ENCODE measurements at regions not wholly inside any gene's neighbourhood (a gene's known extent, or its start where the extent isn't known, plus 50 kb on each side); places are given as distances from the start of the nearest gene placed in this dataset.

DNA sequence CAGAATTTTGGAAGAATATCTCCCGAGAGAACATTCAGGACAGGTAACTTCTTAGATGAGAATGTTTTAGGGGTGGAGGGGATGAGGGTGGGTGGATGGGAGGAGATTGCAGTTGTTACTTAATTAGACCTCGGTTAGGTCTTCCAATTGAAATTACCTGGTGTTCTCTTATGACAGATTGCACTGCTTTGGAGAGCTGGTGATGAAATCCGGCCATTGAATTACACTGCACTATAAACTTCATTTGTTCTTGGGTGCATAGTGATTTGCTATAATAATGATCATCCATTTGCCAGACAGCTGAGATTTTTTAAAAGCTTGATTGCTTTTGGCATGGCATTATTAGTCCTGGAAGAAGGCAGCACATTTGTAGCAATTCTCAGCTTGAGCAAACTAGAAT, 427.6 kb downstream of the GBA3 start:
- Histone ChIP-seq H3K4me1 (ENCODE audit: control insufficient read depth in 2 of 2, insufficient read depth in 2 of 2, low read length in 2 of 2) (no peaks in the 10 kb centered on the region), H2AFZ (ENCODE audit: insufficient read depth, low read depth, low read length, poor library complexity, severe bottlenecking) (no peak overlapping the region), H3K27me3 (replicated peaks in 1 of 4; ENCODE audit: control extremely low read depth in 1 of 4, control insufficient read depth in 3 of 4, insufficient read depth in 4 of 4, low read length in 3 of 4) (no peaks in the 10 kb centered on the region), H3K4me3 (ENCODE audit: control extremely low read depth in 1 of 5, extremely low read depth in 1 of 5, insufficient read depth in 1 of 5, low read depth in 2 of 5, low read length in 4 of 5) (no peak overlapping the region), H3K36me3 (replicated peaks in 1 of 2; ENCODE audit: control extremely low read depth in 1 of 2, control insufficient read depth in 1 of 2, extremely low read depth in 1 of 2, insufficient read depth in 2 of 2, low read length in 1 of 2) (no peaks in the 10 kb centered on the region), H3K9me3 (ENCODE audit: control extremely low read depth in 1 of 3, control insufficient read depth in 2 of 3, insufficient read depth in 1 of 3, low read length in 2 of 3) (no peaks in the 10 kb centered on the region), H4K20me1 (ENCODE audit: control insufficient read depth, insufficient read depth, low read length, poor library complexity, severe bottlenecking) (no peaks in the 10 kb centered on the region), H3K4me2 (replicated peaks; ENCODE audit: low read depth, low read length, poor library complexity, severe bottlenecking) (no peak overlapping the region), H3K79me2 (ENCODE audit: control insufficient read depth, insufficient read depth, low read length) (no peaks in the 10 kb centered on the region), H3K9ac (ENCODE audit: low read length) (no peak overlapping the region), H3K27ac (ENCODE audit: low read length in 2 of 2) (no peak overlapping the region)
- intact Hi-C loops (cut with micrococcal nuclease), result no loop called here
- DNase-seq (no peak), ATAC-seq (ENCODE audit: low read depth) (no peak)
- Mint-ChIP-seq H3K27ac (no peak overlapping the region), H3K9me3 (ENCODE audit: insufficient read depth) (peaks cover 4% of the 10 kb centered on the region), H3K4me3 (no peak overlapping the region), H3K4me1 (no peaks in the 10 kb centered on the region), H3K27me3 (no peaks in the 10 kb centered on the region)
- no peak for TF ChIP-seq EZH2 (IDR thresholded peaks at IDR 0.05; ENCODE audit: borderline replicate concordance, insufficient read depth, low read depth, low read length, poor library complexity, severe bottlenecking)
- TF ChIP-seq, protein P1, sequence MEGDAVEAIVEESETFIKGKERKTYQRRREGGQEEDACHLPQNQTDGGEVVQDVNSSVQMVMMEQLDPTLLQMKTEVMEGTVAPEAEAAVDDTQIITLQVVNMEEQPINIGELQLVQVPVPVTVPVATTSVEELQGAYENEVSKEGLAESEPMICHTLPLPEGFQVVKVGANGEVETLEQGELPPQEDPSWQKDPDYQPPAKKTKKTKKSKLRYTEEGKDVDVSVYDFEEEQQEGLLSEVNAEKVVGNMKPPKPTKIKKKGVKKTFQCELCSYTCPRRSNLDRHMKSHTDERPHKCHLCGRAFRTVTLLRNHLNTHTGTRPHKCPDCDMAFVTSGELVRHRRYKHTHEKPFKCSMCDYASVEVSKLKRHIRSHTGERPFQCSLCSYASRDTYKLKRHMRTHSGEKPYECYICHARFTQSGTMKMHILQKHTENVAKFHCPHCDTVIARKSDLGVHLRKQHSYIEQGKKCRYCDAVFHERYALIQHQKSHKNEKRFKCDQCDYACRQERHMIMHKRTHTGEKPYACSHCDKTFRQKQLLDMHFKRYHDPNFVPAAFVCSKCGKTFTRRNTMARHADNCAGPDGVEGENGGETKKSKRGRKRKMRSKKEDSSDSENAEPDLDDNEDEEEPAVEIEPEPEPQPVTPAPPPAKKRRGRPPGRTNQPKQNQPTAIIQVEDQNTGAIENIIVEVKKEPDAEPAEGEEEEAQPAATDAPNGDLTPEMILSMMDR (IDR thresholded peaks at IDR 0.05), result no peak
- ChIA-PET POLR2A (no interaction called here), CTCF (no interaction called here)
- WGBS (ENCODE audit: insufficient coverage), result 100% methylated on average over 2 of the region's 3 CpGs

DNA sequence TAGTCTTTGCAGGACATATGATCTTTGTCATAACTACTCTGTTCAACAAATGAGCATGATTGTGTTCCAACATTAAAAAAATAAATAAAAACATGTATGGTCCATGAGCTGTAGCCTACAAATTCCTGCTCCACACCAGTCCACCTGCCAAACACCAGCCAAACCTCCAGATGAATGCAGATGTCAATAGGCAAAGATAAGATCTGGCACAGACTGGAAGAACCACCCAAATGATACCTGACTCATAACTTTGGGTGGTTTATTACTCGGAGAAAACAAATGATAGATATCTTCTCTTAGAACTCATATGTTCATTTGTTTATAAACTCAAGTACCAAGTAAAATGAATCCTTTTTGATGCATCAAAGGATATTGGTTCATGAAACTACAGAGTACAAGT, 425.1 kb downstream of the GBA3 start:
- no peak for DNase-seq
- no peaks in the 10 kb centered on the region for H3K9me3 ChIP-seq (ENCODE audit: control extremely low read depth in 1 of 3, control insufficient read depth in 2 of 3, insufficient read depth in 1 of 3, low read length in 2 of 3)
- H3K79me2 ChIP-seq (ENCODE audit: control insufficient read depth, insufficient read depth, low read length), result no peaks in the 10 kb centered on the region
- no CpG with 5 or more reads among the region's 1 CpG for WGBS (ENCODE audit: insufficient coverage)
- H3K4me1 ChIP-seq (ENCODE audit: control insufficient read depth in 2 of 2, insufficient read depth in 2 of 2, low read length in 2 of 2), result no peaks in the 10 kb centered on the region
- H3K4me3 Mint-ChIP-seq, result no peak overlapping the region
- H3K27ac ChIP-seq (ENCODE audit: low read length in 2 of 2), result no peak overlapping the region
- intact Hi-C loops (cut with micrococcal nuclease), result no loop called here
- H3K4me2 ChIP-seq (replicated peaks; ENCODE audit: low read depth, low read length, poor library complexity, severe bottlenecking), result no peak overlapping the region
- H3K27me3 ChIP-seq (replicated peaks in 1 of 4; ENCODE audit: control extremely low read depth in 1 of 4, control insufficient read depth in 3 of 4, insufficient read depth in 4 of 4, low read length in 3 of 4), result no peaks in the 10 kb centered on the region
- H3K4me3 ChIP-seq (ENCODE audit: control extremely low read depth in 1 of 5, extremely low read depth in 1 of 5, insufficient read depth in 1 of 5, low read depth in 2 of 5, low read length in 4 of 5), result no peak overlapping the region
- no peak for ATAC-seq (ENCODE audit: low read depth)
- no peaks in the 10 kb centered on the region for H4K20me1 ChIP-seq (ENCODE audit: control insufficient read depth, insufficient read depth, low read length, poor library complexity, severe bottlenecking)
- ChIA-PET POLR2A (no interaction called here), CTCF (no interaction called here)
- no peaks in the 10 kb centered on the region for H3K27me3 Mint-ChIP-seq
- no peaks in the 10 kb centered on the region for H3K36me3 ChIP-seq (replicated peaks in 1 of 2; ENCODE audit: control extremely low read depth in 1 of 2, control insufficient read depth in 1 of 2, extremely low read depth in 1 of 2, insufficient read depth in 2 of 2, low read length in 1 of 2)
- no peaks in the 10 kb centered on the region for H3K4me1 Mint-ChIP-seq
- H3K9me3 Mint-ChIP-seq (ENCODE audit: insufficient read depth), result peaks cover 4% of the 10 kb centered on the region
- no peak overlapping the region for H3K27ac Mint-ChIP-seq
- H3K9ac ChIP-seq (ENCODE audit: low read length), result no peak overlapping the region
- no peak overlapping the region for H2AFZ ChIP-seq (ENCODE audit: insufficient read depth, low read depth, low read length, poor library complexity, severe bottlenecking)
- TF ChIP-seq, protein P1 (IDR thresholded peaks at IDR 0.05), result no peak
- TF ChIP-seq EZH2 (IDR thresholded peaks at IDR 0.05; ENCODE audit: borderline replicate concordance, insufficient read depth, low read depth, low read length, poor library complexity, severe bottlenecking), result no peak
